ENCODE measurements at regions not wholly inside any gene's neighbourhood (a gene's known extent, or its start where the extent isn't known, plus 50 kb on each side); places are given as distances from the start of the nearest gene placed in this dataset.

GRCh38 chr18:2112435-2113045, 458.8 kb downstream of the METTL4 start:
- WGBS, 2 donors: 36 to 55% methylated on average over 8 of the region's 8 CpGs
- TF ChIP-seq CTCF (IDR thresholded peaks at IDR 0.05): no peak
- TF ChIP-seq POLR2A (IDR thresholded peaks at IDR 0.05): no peak
- H3K27ac ChIP-seq: no peak overlapping the region
- H3K27me3 ChIP-seq: peaks cover 0 to 3% (median 0%) of the 10 kb centered on the region in 4 donors
- intact Hi-C loops (cut with DNase I): no loop called here
- H3K4me1 ChIP-seq: peaks cover 0 to 6% (median 0%) of the 10 kb centered on the region in 3 donors
- H3K9me3 ChIP-seq: no peaks in the 10 kb centered on the region
- no peaks in the 10 kb centered on the region for H3K36me3 ChIP-seq
- no peak for DNase-seq
- H3K4me3 ChIP-seq: no peak overlapping the region

- H3K4me3 ChIP-seq: no peak overlapping the region
- DNase-seq: no peak
- WGBS, 2 donors: 36 to 58% methylated on average over 2 of the region's 2 CpGs
- H3K9me3 ChIP-seq: no peaks in the 10 kb centered on the region
- intact Hi-C loops (cut with DNase I): no loop called here
- peaks cover 0 to 6% (median 0%) of the 10 kb centered on the region in 3 donors for H3K4me1 ChIP-seq
- peaks cover 0 to 3% (median 0%) of the 10 kb centered on the region in 4 donors for H3K27me3 ChIP-seq
- H3K27ac ChIP-seq: no peak overlapping the region
- no peak for TF ChIP-seq POLR2A (IDR thresholded peaks at IDR 0.05)
- no peak for TF ChIP-seq CTCF (IDR thresholded peaks at IDR 0.05)
- no peaks in the 10 kb centered on the region for H3K36me3 ChIP-seq
These were observed 457.0 kb downstream of the METTL4 start for GRCh38 chr18:2114289-2114688.

GRCh38 chr18:2114765-2115164, 456.5 kb downstream of the METTL4 start:
- DNase-seq: no peak

GRCh38 chr18:2121224-2121623, 450.1 kb downstream of the METTL4 start:
- Histone ChIP-seq H3K27ac (no peak overlapping the region), H3K4me3 (no peak overlapping the region), H3K9me3 (no peaks in the 10 kb centered on the region), H3K36me3 (no peaks in the 10 kb centered on the region), H3K4me1 (no peaks in the 10 kb centered on the region), H3K27me3 (no peaks in the 10 kb centered on the region)
- WGBS, 2 donors: 60 to 62% methylated on average over 3 of the region's 3 CpGs
- no peak for TF ChIP-seq CTCF (IDR thresholded peaks at IDR 0.05)
- no peak for TF ChIP-seq POLR2A (IDR thresholded peaks at IDR 0.05)
- no peak for DNase-seq
- intact Hi-C loops (cut with DNase I): no loop called here

More at GRCh38 chr18:2114765-2115164, 456.5 kb downstream of the METTL4 start:
- no peaks in the 10 kb centered on the region for H3K36me3 ChIP-seq
- peaks cover 0 to 6% (median 0%) of the 10 kb centered on the region in 3 donors for H3K4me1 ChIP-seq
- peaks cover 0 to 3% (median 0%) of the 10 kb centered on the region in 4 donors for H3K27me3 ChIP-seq
- WGBS, 2 donors: 66 to 70% methylated on average over 4 of the region's 4 CpGs
- intact Hi-C loops (cut with DNase I): no loop called here
- H3K9me3 ChIP-seq: no peaks in the 10 kb centered on the region
- TF ChIP-seq CTCF (IDR thresholded peaks at IDR 0.05): no peak
- no peak for TF ChIP-seq POLR2A (IDR thresholded peaks at IDR 0.05)
- H3K27ac ChIP-seq: no peak overlapping the region
- H3K4me3 ChIP-seq: no peak overlapping the region

GRCh38 chr18:2123077-2123476, 448.2 kb downstream of the METTL4 start:
- no peaks in the 10 kb centered on the region for H3K36me3 ChIP-seq
- H3K27ac ChIP-seq: no peak overlapping the region
- H3K9me3 ChIP-seq: no peaks in the 10 kb centered on the region
- intact Hi-C loops (cut with DNase I): no loop called here
- TF ChIP-seq CTCF (IDR thresholded peaks at IDR 0.05) (no peak), POLR2A (IDR thresholded peaks at IDR 0.05) (no peak)
- DNase-seq: no peak
- no peak overlapping the region for H3K4me3 ChIP-seq
- H3K27me3 ChIP-seq: no peaks in the 10 kb centered on the region
- no peaks in the 10 kb centered on the region for H3K4me1 ChIP-seq
- WGBS, 2 donors: 66 to 81% methylated on average over 2 of the region's 2 CpGs

Measured in esophagus squamous epithelium (tissue), 5 donors.